ENCODE measurements at regions not wholly inside any gene's neighbourhood (a gene's known extent, or its start where the extent isn't known, plus 50 kb on each side); places are given as distances from the start of the nearest gene placed in this dataset.

- WGBS, 4 donors: 39 to 55% (median 50%) methylated on average over 6 of the region's 6 CpGs
- H3K36me3 ChIP-seq (replicated peaks in 1 of 2): no peaks in the 10 kb centered on the region
- H3K27me3 ChIP-seq: peaks cover 4% of the 10 kb centered on the region
- intact Hi-C loops (cut with DNase I): no loop called here
- no peak for DNase-seq
- H3K27ac ChIP-seq: no peak overlapping the region
- H3K4me3 ChIP-seq: no peak overlapping the region
- no peaks in the 10 kb centered on the region for H3K4me1 ChIP-seq (replicated peaks in 1 of 2)
- no peaks in the 10 kb centered on the region for H3K9me3 ChIP-seq (replicated peaks in 1 of 3)
- TF ChIP-seq, protein P1, sequence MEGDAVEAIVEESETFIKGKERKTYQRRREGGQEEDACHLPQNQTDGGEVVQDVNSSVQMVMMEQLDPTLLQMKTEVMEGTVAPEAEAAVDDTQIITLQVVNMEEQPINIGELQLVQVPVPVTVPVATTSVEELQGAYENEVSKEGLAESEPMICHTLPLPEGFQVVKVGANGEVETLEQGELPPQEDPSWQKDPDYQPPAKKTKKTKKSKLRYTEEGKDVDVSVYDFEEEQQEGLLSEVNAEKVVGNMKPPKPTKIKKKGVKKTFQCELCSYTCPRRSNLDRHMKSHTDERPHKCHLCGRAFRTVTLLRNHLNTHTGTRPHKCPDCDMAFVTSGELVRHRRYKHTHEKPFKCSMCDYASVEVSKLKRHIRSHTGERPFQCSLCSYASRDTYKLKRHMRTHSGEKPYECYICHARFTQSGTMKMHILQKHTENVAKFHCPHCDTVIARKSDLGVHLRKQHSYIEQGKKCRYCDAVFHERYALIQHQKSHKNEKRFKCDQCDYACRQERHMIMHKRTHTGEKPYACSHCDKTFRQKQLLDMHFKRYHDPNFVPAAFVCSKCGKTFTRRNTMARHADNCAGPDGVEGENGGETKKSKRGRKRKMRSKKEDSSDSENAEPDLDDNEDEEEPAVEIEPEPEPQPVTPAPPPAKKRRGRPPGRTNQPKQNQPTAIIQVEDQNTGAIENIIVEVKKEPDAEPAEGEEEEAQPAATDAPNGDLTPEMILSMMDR (IDR thresholded peaks at IDR 0.05): no peak
- TF ChIP-seq POLR2A (IDR thresholded peaks at IDR 0.05): no peak
Measured at GRCh38 chr1:37094302-37094701, 60.0 kb upstream of the GRIK3 start.

DNA sequence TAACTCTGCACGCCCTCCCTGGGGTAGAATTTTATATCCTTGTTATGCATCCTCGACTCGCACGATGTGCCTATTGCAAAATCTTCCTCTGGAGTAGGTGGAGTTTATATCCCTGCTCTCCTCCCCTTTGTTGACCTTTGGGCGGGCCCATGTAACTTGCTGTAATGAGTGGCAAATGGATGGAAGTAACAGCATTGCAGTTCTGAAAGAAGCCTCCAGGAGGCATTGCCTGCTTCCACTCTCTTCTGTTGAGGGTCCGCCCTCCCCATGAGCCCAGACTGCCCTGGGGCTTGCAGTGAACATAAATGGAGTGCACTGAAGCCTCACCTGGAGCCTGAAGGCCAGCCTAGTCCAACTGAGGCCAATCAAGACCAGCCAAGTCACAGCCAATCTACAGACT, 62.2 kb upstream of the GRIK3 start:
- TF ChIP-seq POLR2A (IDR thresholded peaks at IDR 0.05): no peak
- TF ChIP-seq, protein P1 (IDR thresholded peaks at IDR 0.05): no peak
- Histone ChIP-seq H3K27me3 (peaks cover 4% of the 10 kb centered on the region), H3K36me3 (replicated peaks in 1 of 2) (no peaks in the 10 kb centered on the region), H3K4me1 (replicated peaks in 1 of 2) (no peaks in the 10 kb centered on the region), H3K4me3 (no peak overlapping the region), H3K9me3 (replicated peaks in 1 of 3) (no peaks in the 10 kb centered on the region), H3K27ac (no peak overlapping the region)
- intact Hi-C loops (cut with DNase I): no loop called here
- no peak for DNase-seq
- 75 to 83% (median 82%) methylated on average over 6 of the region's 6 CpGs for WGBS, 4 donors

DNA sequence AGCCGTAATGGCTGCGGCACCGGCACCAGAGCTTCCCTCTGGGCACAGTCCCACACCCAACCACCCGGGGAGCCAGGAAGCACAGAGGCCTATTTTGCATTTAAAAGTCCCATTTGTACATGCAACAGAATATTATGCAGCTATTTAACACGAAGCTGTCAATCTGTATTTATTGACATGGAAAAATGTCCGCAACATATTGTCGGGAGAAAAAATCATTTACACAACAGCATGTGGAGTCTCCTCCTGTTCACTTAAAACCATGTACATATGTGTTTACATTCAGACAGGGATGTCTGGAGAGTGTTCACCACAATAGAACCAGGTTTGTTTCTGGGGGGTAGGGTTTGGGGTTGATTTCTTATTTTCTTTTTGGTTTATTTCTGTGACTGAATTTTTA, 63.4 kb upstream of the GRIK3 start:
- no peak for DNase-seq
- H3K27me3 ChIP-seq: peaks cover 4% of the 10 kb centered on the region
- H3K4me1 ChIP-seq (replicated peaks in 1 of 2): no peaks in the 10 kb centered on the region
- TF ChIP-seq, protein P1 (IDR thresholded peaks at IDR 0.05): no peak
- no peak for TF ChIP-seq POLR2A (IDR thresholded peaks at IDR 0.05)
- no peaks in the 10 kb centered on the region for H3K36me3 ChIP-seq (replicated peaks in 1 of 2)
- H3K4me3 ChIP-seq: no peak overlapping the region
- intact Hi-C loops (cut with DNase I): no loop called here
- no peak overlapping the region for H3K27ac ChIP-seq
- 69 to 84% (median 77%) methylated on average over 4 to 7 of the region's 7 CpGs for WGBS, 4 donors
- H3K9me3 ChIP-seq (replicated peaks in 1 of 3): no peaks in the 10 kb centered on the region

DNA sequence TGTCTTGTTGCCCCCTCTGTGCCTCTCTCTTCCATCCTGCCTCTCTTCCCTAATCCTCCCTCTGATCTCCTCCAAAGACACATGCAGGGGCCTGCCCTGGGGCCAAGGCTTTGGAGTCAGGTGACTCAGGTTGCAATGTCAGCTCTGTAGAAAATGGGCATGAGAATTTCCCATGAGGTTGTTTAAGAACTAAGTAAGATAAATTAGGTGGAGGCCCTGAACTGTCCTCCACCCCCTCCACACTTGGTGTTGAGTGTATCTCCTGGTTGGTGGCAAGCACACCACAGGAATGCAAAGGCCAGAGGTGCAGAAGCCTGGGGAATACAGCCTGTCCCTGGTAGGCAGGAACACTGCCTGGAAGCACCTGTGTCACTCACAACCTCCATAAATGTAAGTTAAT, 63.9 kb upstream of the GRIK3 start:
- H3K27me3 ChIP-seq: peaks cover 4% of the 10 kb centered on the region
- intact Hi-C loops (cut with DNase I): no loop called here
- H3K4me1 ChIP-seq (replicated peaks in 1 of 2): no peaks in the 10 kb centered on the region

More for the DNA sequence above, 63.9 kb upstream of the GRIK3 start:
- Histone ChIP-seq H3K27ac (no peak overlapping the region), H3K36me3 (replicated peaks in 1 of 2) (no peaks in the 10 kb centered on the region), H3K4me3 (no peak overlapping the region), H3K9me3 (replicated peaks in 1 of 3) (no peaks in the 10 kb centered on the region)
- DNase-seq: no peak
- TF ChIP-seq, protein P1 (IDR thresholded peaks at IDR 0.05): no peak
- no peak for TF ChIP-seq POLR2A (IDR thresholded peaks at IDR 0.05)
